H1 (cell line): ENCODE measurements at regions not wholly inside any gene's neighbourhood (a gene's known extent, or its start where the extent isn't known, plus 50 kb on each side); places are given as distances from the start of the nearest gene placed in this dataset.
A peak's percentile ranks its signal among the peaks of the same experiment; 100 is the strongest.

ENCODE experiments used
- CTCF ChIA-PET: fragments of 300-600 bp; sonication (Branson Sonifier 250); formaldehyde crosslinking; loops from one replicate; lab custom pipeline; 2021; ENCODE audit not compliant: partially characterized antibody; lab: Charles Lee
- POLR2A ChIA-PET: fragments of 300-600 bp; sonication (Branson Sonifier 250); formaldehyde crosslinking; loops from one replicate; lab custom pipeline; 2021; ENCODE audit warnings: inconsistent platforms; ENCODE audit not compliant: partially characterized antibody; lab: Charles Lee
- DNase-seq, 2 experiments: peaks; one replicate each; pipeline versions ENCODE4 v3.0.0 to v3.0.0-alpha.2; 2010 to 2022; ENCODE audit warnings: low spot score in 2 of 2, low read depth in 1 of 2, mixed read lengths in 1 of 2
- FAIRE-seq: peaks from 2 replicates; lab custom pipeline; 2011; peaks lifted over from hg19 to GRCh38; lab: Jason Lieb, UNC
- H2AFZ ChIP-seq: 2 replicates; pipeline ENCODE4 v1.8.1; 2012; ENCODE audit warnings: low read length, inconsistent platforms
- H2AK5ac ChIP-seq: 2 replicates; pipeline ENCODE4 v1.6.1; 2013; ENCODE audit warnings: low read depth, low read length
- H2BK120ac ChIP-seq: replicated peaks from 2 replicates; pipeline ENCODE3; 2013; ENCODE audit warnings: low read depth, low read length, inconsistent platforms
- H2BK12ac ChIP-seq: 2 replicates; pipeline ENCODE4 v1.6.1; 2013; ENCODE audit warnings: low read depth, low read length
- H2BK15ac ChIP-seq: 2 replicates; pipeline ENCODE4 v1.6.1; 2013; ENCODE audit warnings: low read length
- H2BK20ac ChIP-seq: 2 replicates; pipeline ENCODE4 v1.6.1; 2013; ENCODE audit warnings: low read length
- H2BK5ac ChIP-seq: 2 replicates; pipeline ENCODE4 v1.6.1; 2013; ENCODE audit warnings: low read depth, low read length
- H3K14ac ChIP-seq: 2 replicates; pipeline ENCODE4 v1.6.1; 2013; ENCODE audit warnings: inconsistent platforms; ENCODE audit not compliant: insufficient read length
- H3K18ac ChIP-seq: 2 replicates; pipeline ENCODE4 v1.6.1; 2013; ENCODE audit warnings: low read length; ENCODE audit errors: extremely low read depth
- H3K23ac ChIP-seq: 2 replicates; pipeline ENCODE4 v1.6.1; 2013; ENCODE audit warnings: inconsistent platforms; ENCODE audit not compliant: insufficient read length
- H3K23me2 ChIP-seq: 2 replicates; pipeline ENCODE4 v1.6.1; 2013; ENCODE audit warnings: low read depth, low read length
- H3K27ac ChIP-seq: 2 replicates; pipeline ENCODE4 v1.6.1; 2011; ENCODE audit warnings: low read depth, low read length, inconsistent platforms
- H3K27me3 ChIP-seq, 4 experiments: replicated peaks in 1 of 4; 1 replicate in 1 of 4; 2 replicates in 3 of 4; pipeline versions ENCODE4 v1.6.1 to v1.8.1; 2011 to 2013; ENCODE audit warnings: low read length in 3 of 4, mild to moderate bottlenecking in 3 of 4, inconsistent platforms in 2 of 4, mixed read lengths in 2 of 4, moderate library complexity in 1 of 4; ENCODE audit not compliant: control insufficient read depth in 3 of 4, insufficient read depth in 3 of 4; ENCODE audit errors: extremely low read depth in 1 of 4
- H3K36me3 ChIP-seq, 4 experiments: 2 replicates each; pipeline versions ENCODE4 v1.6.1 to v1.8.1; 2011 to 2013; ENCODE audit warnings: mild to moderate bottlenecking in 4 of 4, low read length in 3 of 4, moderate library complexity in 2 of 4, control low read depth in 1 of 4, inconsistent platforms in 1 of 4; ENCODE audit not compliant: insufficient read depth in 4 of 4, control insufficient read depth in 2 of 4
- H3K4ac ChIP-seq: replicated peaks from 2 replicates; pipeline ENCODE3; 2013; ENCODE audit warnings: low read length, low read depth, mixed read lengths, inconsistent platforms; ENCODE audit not compliant: insufficient read length
- H3K4me1 ChIP-seq, 4 experiments: replicated peaks in 1 of 4; 1 replicate in 1 of 4; 2 replicates in 3 of 4; pipeline versions ENCODE4 v1.6.1 to v1.8.1; 2011 to 2013; ENCODE audit warnings: low read length in 3 of 4, inconsistent platforms in 2 of 4, mixed read lengths in 1 of 4; ENCODE audit not compliant: insufficient read depth in 4 of 4, control insufficient read depth in 3 of 4
- H3K4me2 ChIP-seq, 2 experiments: 2 replicates each; pipeline versions ENCODE4 v1.6.1 to v1.8.1; 2011 to 2013; ENCODE audit warnings: low read depth in 2 of 2, low read length in 2 of 2, control low read depth in 1 of 2, inconsistent platforms in 1 of 2, mild to moderate bottlenecking in 1 of 2; ENCODE audit not compliant: insufficient read depth in 1 of 2
- H3K4me3 ChIP-seq, 4 experiments: fragments of 200-600, 300-600 bp in 1 of 4; sonication (generic), shearing (Covaris generic), sonication (Bioruptor Twin) in 1 of 4; 2 replicates each; pipeline versions ENCODE4 v1.5.1 to v1.8.1; 2011 to 2016; ENCODE audit warnings: low read length in 4 of 4, low read depth in 3 of 4, control low read depth in 2 of 4, inconsistent platforms in 2 of 4, mild to moderate bottlenecking in 2 of 4, mixed read lengths in 1 of 4, moderate library complexity in 1 of 4; ENCODE audit not compliant: insufficient read depth in 2 of 4; ENCODE audit errors: extremely low read depth in 1 of 4
- H3K56ac ChIP-seq: replicated peaks from 2 replicates; pipeline ENCODE3; 2013; ENCODE audit warnings: low read depth, mild to moderate bottlenecking, mixed read lengths, low read length, inconsistent platforms; ENCODE audit not compliant: insufficient read length
- H3K79me1 ChIP-seq: 2 replicates; pipeline ENCODE4 v1.6.1; 2013; ENCODE audit warnings: low read depth, low read length, control low read depth
- H3K79me2 ChIP-seq, 2 experiments: 2 replicates each; pipeline versions ENCODE4 v1.6.1 to v1.8.1; 2012 to 2013; ENCODE audit warnings: low read length in 2 of 2, mild to moderate bottlenecking in 2 of 2, inconsistent platforms in 1 of 2; ENCODE audit not compliant: insufficient read depth in 2 of 2, control insufficient read depth in 1 of 2
- H3K9ac ChIP-seq, 4 experiments: replicated peaks in 1 of 4; 1 replicate in 1 of 4; 2 replicates in 3 of 4; pipeline versions ENCODE4 v1.6.1 to v1.8.1; 2011 to 2013; ENCODE audit warnings: low read depth in 3 of 4, low read length in 3 of 4, control low read depth in 2 of 4, mild to moderate bottlenecking in 2 of 4, moderate library complexity in 2 of 4, inconsistent platforms in 1 of 4; ENCODE audit errors: extremely low read depth in 1 of 4
- H3K9me3 ChIP-seq, 2 experiments: 2 replicates each; pipeline versions ENCODE4 v1.6.1 to v1.8.1; 2012 to 2013; ENCODE audit warnings: mild to moderate bottlenecking in 2 of 2, moderate library complexity in 2 of 2, control low read depth in 1 of 2, inconsistent platforms in 1 of 2, low read depth in 1 of 2, low read length in 1 of 2, mixed read lengths in 1 of 2; ENCODE audit not compliant: insufficient read depth in 2 of 2
- H4K20me1 ChIP-seq, 2 experiments: replicated peaks in 1 of 2; 2 replicates each; pipeline versions ENCODE3 to v1.8.1; 2011 to 2013; ENCODE audit warnings: inconsistent platforms in 2 of 2, low read length in 2 of 2, mild to moderate bottlenecking in 1 of 2; ENCODE audit not compliant: insufficient read depth in 2 of 2, control insufficient read depth in 1 of 2
- H4K5ac ChIP-seq: 2 replicates; pipeline ENCODE4 v1.6.1; 2013; ENCODE audit warnings: low read length, low read depth, mixed read lengths, inconsistent platforms; ENCODE audit not compliant: insufficient read length
- H4K8ac ChIP-seq: 2 replicates; pipeline ENCODE4 v1.8.0; 2013; ENCODE audit warnings: mild to moderate bottlenecking, moderate library complexity, low read length, inconsistent platforms; ENCODE audit not compliant: insufficient read depth; ENCODE audit errors: extremely low read depth
- H4K91ac ChIP-seq: replicated peaks from 2 replicates; pipeline ENCODE3; 2013; ENCODE audit warnings: low read length, mixed read lengths, inconsistent platforms; ENCODE audit not compliant: insufficient read length
- BRCA1 ChIP-seq: IDR thresholded peaks from 2 replicates; pipeline ENCODE4 v1.6.1; 2012; ENCODE audit warnings: low read depth, low read length, improper control_type of control experiment
- EGR1 ChIP-seq: IDR thresholded peaks from 2 replicates; pipeline ENCODE4 v1.6.1; 2011; ENCODE audit warnings: low read depth, low read length, borderline replicate concordance
- EZH2 ChIP-seq: fragments of 200-600 bp; sonication (generic); IDR thresholded peaks from 2 replicates; pipeline ENCODE4 v1.7.1; 2012; ENCODE audit warnings: low read depth, mild to moderate bottlenecking, moderate library complexity, low read length, inconsistent platforms; ENCODE audit not compliant: severe bottlenecking
- POU5F1 ChIP-seq: IDR thresholded peaks from 2 replicates; pipeline ENCODE4 v1.6.1; 2011; ENCODE audit warnings: low read depth, mild to moderate bottlenecking, low read length, moderate library complexity
- RFX5 ChIP-seq: IDR thresholded peaks from 2 replicates; pipeline ENCODE4 v1.6.1; 2011; ENCODE audit warnings: low read depth, low read length, improper control_type of control experiment, borderline replicate concordance
- RXRA ChIP-seq: IDR thresholded peaks from 2 replicates; pipeline ENCODE4 v1.6.1; 2011; ENCODE audit warnings: low read depth, mild to moderate bottlenecking, low read length, moderate library complexity; ENCODE audit not compliant: insufficient read depth
- TBP ChIP-seq: IDR thresholded peaks from 2 replicates; pipeline ENCODE4 v1.6.1; 2011; ENCODE audit warnings: low read depth, low read length, improper control_type of control experiment
- WGBS, 2 experiments: shearing (Covaris generic) in 1 of 2; methylation state at CpG; one replicate each; pipeline versions ENCODE4 v1.1.6 to v1.1.7; 2013 to 2015; ENCODE audit warnings: low lambda C conversion rate in 2 of 2, mixed read lengths in 2 of 2, inconsistent platforms in 1 of 2, low coverage in 1 of 2, missing lambda C conversion rate in 1 of 2; ENCODE audit not compliant: insufficient replicate concordance in 2 of 2, insufficient coverage in 1 of 2, insufficient read length in 1 of 2; ENCODE audit errors: extremely low coverage in 1 of 2, missing lambda C conversion rate in 1 of 2; 5-methylcytosine and 5-hydroxymethylcytosine counted together
- TF ChIP-seq, protein P1 (sequence below): IDR thresholded peaks from 2 replicates; pipeline ENCODE4 v1.6.1; 2012; ENCODE audit warnings: inconsistent platforms

DNA sequence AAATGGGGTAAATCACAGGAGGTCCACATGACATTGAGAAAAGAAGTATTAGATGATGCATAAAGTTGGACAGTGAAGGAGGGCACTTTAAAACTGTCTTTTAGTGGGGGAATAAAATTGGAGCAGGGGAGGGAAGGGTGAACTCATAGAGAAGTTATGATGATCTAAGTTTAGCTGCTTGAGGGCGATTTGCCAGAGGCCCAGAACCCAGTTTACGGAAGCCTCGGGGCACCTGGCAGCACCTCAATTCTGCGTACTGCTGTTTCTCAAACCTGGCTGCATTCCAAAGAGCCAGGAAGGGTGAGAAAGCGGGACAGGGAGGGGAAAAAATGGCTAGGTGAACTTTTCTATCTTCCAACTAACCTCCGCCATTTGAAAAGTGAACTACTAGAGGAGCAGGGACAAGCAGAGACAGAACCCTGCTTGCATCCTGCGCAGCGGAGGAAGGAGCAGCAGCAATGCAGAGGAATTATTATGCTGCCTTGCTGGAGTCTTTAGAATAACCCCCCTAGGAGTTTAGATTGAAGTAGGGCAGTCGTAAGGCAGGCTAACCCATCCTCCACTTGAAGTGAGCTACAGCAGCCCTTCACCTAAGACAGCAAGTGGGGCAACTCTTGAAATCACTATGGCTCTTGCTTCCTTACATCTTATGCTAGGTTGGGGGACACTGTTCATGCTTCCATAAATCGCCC, 316.8 kb downstream of the BRINP1 start:
- H3K4me3 ChIP-seq = no peak overlapping the region
- H3K23ac ChIP-seq = no peak overlapping the region
- H3K9me3 ChIP-seq = no peaks in the 10 kb centered on the region
- 88% methylated on average over 10 of the region's 10 CpGs; no CpG with 5 or more reads in 1 of the 2 experiments for WGBS, 2 experiments
- POLR2A ChIA-PET = no interaction called here
- H3K27me3 ChIP-seq = no peaks in the 10 kb centered on the region
- no peak overlapping the region for H3K4me2 ChIP-seq
- no peak overlapping the region for H3K4ac ChIP-seq
- peaks cover 0 to 12% (median 1%) of the 10 kb centered on the region in 4 experiments; a peak in 2 of 7 replicates for H3K4me1 ChIP-seq
- H4K5ac ChIP-seq = no peak overlapping the region
- no peak overlapping the region for H2BK15ac ChIP-seq
- no peak overlapping the region for H4K8ac ChIP-seq
- H4K91ac ChIP-seq = no peak overlapping the region
- H3K23me2 ChIP-seq = no peaks in the 10 kb centered on the region
- H4K20me1 ChIP-seq = no peaks in the 10 kb centered on the region
- no peak overlapping the region for H2BK120ac ChIP-seq
- no peak for DNase-seq
- H3K18ac ChIP-seq = no peak overlapping the region
- H3K79me2 ChIP-seq = no peaks in the 10 kb centered on the region
- H2BK20ac ChIP-seq = no peak overlapping the region
- no peaks in the 10 kb centered on the region for H3K36me3 ChIP-seq
- no peak overlapping the region for H3K27ac ChIP-seq
- no peak overlapping the region for H3K56ac ChIP-seq
- TF ChIP-seq EGR1 (no peak), RXRA (no peak), EZH2 (no peak), TBP (no peak), BRCA1 (no peak), RFX5 (no peak), POU5F1 (no peak)
- TF ChIP-seq, protein P1, sequence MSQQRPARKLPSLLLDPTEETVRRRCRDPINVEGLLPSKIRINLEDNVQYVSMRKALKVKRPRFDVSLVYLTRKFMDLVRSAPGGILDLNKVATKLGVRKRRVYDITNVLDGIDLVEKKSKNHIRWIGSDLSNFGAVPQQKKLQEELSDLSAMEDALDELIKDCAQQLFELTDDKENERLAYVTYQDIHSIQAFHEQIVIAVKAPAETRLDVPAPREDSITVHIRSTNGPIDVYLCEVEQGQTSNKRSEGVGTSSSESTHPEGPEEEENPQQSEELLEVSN = no peak
- TF ChIP-seq, all 59 proteins: peak for 0
- Histone ChIP-seq H2AK5ac (no peak overlapping the region), H3K14ac (no peak overlapping the region), H2BK12ac (no peak overlapping the region), H2AFZ (peak overlapping the region; percentile 87), H3K9ac (no peak overlapping the region), H2BK5ac (no peak overlapping the region), H3K79me1 (no peaks in the 10 kb centered on the region)
- CTCF ChIA-PET = no interaction called here
- FAIRE-seq = no peak
